Epidermal melanocyte (primary cell): ENCODE measurements at regions not wholly inside any gene's neighbourhood (a gene's known extent, or its start where the extent isn't known, plus 50 kb on each side); places are given as distances from the start of the nearest gene placed in this dataset.

ENCODE experiments used
- DNase-seq: peaks from one replicate; pipeline ENCODE4 v3.0.0; 2011; ENCODE audit warnings: low spot score; ENCODE audit not compliant: insufficient read length

DNA sequence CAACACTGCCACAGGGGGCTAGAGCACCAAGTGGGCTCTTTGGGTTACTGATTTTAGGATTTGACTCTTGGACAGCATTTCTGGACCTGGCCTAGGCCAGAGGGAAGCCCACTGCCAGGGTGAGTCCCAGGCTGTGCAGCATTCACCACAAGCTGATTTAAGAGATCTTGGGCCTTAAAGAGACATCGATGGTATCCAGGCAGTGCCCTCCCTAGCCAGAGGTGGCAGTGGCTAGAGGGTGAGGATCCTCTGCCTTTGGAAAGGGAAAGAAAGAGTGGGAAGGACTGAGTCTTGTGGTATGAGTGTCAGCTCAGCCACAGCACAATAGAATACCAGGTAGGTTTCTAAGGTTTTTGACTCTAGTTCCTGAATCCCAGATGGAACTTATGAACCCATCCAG, 613.9 kb downstream of the FAT4 start:
- no peak for DNase-seq

DNA sequence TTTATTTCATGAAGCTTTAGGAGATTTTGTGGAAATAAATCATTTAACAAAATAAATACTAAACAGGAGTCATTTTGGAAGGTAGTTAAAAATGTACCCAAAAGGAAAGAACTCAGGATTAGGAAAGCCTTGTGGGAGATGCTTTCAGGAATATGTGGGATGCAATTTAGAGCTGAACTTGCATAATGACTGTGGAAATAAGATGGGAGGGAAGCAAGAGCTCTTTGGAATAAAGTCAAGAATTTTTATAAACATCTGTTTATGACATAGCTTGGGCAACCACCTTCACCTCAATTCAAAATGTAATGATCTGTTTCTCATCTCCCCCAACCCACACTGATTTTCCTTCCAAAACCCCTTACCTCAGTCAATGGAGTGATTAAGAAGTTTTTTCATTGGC, 623.8 kb downstream of the FAT4 start:
- DNase-seq: peak; percentile 18

DNA sequence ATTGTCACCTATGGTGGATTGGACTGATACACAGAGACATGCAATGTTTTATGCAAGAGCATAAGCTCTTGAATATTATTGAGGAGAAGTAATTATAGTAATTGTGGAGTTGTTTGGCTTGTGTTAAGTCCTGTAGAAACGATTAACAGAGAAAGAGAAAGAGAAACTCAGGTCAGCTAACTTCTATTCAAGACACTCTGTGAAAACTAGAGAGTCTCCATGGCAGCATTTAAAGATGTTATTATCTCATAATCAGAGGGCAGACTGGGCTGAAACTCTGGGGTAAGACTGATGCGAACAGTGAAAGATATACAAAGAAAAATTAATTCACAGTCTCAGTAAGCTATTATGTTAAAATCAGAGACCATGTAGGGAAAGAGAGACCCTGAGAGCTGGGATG, 625.7 kb downstream of the FAT4 start:
- no peak for DNase-seq

DNA sequence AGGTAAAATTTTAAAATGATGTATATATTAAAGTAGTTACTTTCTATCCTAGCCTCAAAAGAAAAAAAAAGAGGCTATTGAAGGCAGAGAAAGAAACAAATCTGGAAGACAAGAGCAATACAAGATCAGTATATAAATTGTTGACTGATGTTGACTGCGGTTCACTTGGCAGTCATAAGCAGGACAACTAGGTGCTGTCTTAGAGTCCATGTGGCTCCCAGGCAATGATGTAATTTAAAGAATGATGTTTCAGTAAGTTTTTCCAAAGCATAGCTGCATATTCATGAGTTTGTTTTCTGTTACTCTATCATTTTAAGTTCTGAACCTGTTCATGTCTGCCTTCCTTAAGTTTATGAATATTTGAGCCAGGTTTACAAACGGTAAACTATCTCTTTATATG, 630.2 kb downstream of the FAT4 start:
- no peak for DNase-seq

DNA sequence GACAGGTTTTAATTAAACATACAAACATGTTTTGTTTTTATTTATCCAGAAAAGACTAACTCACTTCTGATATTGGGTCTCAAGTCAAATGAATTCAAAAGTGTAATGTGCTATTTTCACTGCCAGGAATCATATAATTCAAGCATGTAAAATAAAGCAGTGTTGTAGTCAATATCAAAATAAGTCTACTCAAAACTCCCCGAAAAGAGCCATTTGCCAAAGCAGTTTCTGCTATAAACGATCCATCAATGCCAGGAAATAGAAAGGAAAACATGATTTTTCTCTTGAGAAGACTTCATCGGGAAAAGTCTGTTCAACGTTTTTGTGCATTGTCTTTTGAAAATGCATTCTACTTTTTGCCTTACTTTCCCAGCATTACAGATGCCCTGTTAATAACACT, 633.3 kb downstream of the FAT4 start:
- no peak for DNase-seq

DNA sequence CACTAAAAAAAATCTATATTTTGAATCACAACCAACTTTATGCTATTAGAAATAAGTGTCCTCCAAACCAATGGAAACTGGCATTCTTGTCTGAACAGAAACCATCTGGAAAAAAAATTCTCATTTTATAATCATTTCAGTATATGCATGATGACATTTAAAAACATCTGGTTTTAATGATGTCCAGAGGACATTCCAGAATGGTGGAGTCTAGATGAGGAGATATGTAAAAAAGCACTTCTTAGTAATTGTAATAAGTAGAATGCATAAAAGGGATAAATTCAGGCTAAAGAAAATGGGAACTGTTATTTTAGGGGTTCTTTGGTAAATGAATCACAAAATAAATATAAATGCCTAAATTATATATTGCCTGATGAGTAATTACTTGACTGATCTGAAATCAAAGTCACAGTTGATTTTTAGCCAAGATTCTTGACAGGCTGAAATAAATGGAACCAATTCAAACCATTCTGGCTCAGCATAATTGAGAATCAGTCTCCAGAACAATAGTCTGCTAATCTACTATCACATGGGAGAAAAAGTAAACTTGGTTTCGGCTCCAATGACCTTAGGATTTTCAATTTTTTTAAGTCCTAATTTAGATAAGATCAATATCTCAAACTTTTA, 636.6 kb downstream of the FAT4 start:
- peak; percentile 19 for DNase-seq

DNA sequence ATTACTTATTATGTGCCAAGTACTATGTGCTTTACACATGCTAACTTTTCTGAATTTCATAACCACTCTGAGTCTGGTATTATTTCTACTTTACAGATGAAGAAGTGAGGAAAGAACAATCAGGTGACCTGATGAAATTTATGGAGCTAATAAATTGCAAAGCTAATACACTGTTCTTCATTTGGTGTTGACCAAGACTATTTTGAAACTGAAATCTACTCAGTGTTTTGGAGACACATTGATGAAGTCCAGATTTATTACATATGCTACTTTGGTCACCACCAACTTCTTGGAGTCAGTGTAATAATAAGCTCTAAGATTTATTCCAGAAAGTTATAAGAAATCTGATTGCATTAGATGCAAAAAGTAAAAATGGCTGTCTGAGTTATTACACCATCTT, 637.9 kb downstream of the FAT4 start:
- DNase-seq: no peak

DNA sequence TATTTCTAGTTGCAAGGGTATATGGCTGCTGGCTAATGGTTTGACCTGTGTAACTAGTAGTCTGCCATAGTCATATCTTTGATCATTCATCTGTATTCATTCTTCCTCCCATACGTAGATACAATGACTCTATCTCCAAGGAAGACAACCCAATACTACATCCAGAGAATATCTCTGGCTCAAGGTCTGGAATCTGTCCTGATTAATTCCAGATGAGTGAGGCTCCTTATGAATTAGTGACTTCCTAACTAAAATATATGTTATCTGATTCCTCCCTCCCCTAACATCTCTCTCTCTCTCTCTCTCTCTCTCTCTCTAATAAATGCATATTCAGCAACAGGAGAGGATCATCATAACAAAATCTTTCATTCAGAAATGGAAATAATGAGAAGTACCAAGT, 641.5 kb downstream of the FAT4 start:
- no peak for DNase-seq

DNA sequence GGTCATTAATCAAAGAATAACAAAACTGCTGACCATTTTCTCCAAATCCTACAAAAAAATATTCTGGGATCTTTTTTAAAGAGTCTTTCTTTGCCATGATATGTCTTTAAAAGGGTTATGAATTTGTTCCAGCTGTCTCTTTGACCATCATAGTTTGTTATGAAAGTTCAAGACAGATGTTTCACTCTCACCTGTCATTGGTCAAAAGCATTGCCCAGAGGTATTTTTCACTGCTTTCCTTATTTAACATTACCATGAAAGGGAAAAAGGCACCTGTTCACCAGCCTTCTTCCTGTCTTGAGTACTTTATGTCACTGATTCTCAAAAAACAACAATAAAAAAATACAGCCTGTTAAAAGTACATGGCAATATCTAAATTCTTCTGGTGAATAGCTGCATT, 643.8 kb downstream of the FAT4 start:
- DNase-seq: no peak

DNA sequence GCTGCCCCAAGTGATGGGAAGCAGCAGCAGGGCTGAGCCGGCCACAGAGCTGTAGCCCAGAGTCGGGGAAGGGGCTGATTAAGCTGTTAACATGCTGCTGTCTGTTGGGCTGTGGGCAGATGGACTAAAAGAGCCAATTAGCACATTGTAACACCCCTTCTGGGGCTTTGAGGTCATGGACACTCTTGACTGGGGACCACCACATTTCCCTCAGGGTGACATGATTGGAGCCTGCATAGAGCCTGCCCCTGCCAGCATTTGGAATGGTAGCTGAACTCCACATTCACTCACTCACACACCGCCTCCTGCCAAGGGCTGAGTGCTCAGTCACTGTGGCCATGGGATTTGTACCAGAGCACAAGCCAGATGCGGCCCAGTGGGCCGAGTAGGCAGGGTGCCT, 646.9 kb downstream of the FAT4 start:
- DNase-seq: no peak

DNA sequence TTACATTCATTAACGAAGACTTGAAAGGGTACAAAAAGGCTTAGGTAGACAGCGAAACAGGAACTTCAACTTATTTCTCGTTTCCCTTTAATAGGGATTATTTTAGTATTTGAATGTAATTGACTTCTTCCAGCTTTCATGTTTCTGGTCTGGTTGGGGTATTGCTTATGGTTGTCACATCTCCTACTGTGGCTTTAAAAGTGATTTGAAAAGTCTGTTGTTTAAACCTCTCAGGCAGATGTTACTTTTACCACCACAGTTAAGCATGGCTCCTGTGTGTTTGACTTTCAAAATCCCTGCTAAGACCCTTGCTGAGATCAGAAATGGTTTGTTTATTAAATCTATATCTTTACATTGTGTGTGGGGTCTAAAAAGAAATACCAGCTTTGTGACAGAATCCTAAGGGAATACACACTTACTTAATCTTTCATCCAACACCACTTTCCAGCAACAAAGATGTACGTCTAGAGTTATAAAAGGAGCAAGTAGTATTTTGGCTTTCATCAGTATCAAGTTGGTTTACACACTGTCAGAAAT, 661.2 kb downstream of the FAT4 start:
- DNase-seq: no peak

DNA sequence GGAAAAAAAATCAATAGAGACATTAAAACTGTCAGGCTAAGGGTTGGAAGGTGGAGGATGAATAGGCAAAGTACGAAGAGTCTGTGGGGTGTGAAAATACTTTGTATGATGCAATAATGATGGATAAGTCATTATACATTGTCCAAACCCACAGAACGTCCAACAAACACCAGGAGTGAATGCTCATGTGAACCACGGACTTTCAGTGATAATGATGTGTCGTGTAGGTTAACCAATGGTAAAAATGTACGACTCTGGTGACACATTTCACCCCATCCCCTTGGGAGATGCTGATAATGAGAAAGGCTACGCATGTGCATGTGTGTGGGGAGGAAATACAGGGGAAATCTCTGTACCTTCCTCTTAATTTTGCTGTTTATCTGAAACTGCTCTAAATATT, 665.2 kb downstream of the FAT4 start:
- no peak for DNase-seq

DNA sequence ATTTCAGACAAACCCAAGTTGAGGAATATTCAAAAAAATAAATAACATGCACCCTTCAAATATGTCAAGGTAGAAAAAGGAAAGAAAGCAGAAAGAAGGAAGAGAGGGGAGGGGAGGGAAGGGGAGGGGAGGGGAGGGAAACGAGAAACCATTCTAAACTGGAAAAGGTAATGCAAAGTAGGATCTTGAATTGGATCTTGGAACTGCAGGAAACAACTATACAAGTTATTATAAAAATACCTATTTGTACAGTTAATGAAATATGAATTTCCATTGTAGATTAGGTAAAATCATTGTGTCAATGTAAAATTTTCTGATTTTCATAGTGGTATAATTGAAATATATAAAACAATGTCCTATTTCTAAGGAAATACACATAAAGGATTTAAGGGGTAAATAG, 668.4 kb downstream of the FAT4 start:
- DNase-seq: no peak

DNA sequence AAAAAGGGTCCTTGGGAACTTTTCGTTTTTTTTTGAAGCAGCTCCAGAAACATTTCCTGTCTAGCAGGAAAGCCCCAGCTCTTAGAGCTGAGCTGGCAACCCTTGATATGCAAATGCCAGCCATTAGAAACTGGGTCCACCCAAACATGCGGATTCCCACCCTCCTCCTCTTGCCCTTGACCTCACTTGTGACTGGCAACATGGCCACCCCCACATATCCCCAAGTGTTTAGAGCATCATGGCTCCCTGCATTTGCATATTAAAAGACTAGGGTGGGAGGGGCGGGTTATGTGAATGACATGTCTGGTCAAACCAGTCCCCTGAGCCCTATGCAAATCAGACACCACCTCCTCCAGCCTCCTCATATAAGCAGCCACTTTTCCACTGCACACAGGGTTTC, 671.1 kb downstream of the FAT4 start:
- no peak for DNase-seq

DNA sequence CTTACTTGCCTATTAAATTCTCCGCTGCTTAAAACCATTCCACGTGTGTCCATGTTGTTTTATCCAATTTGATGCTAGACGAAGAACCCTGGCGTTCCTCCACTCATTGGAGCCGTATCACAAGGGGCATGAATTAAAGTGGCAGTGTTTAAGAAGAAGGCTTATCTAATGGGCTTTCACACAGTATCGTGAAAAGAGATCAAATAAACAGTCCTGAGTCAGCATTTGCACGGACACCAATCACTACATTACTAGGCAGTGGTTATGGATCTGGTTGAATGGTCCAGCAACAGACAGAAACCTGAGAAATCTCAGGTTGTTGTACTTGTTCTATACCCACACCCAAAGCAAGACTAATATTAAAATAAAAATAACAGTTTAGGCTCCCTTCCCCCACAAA, 671.6 kb downstream of the FAT4 start:
- no peak for DNase-seq

DNA sequence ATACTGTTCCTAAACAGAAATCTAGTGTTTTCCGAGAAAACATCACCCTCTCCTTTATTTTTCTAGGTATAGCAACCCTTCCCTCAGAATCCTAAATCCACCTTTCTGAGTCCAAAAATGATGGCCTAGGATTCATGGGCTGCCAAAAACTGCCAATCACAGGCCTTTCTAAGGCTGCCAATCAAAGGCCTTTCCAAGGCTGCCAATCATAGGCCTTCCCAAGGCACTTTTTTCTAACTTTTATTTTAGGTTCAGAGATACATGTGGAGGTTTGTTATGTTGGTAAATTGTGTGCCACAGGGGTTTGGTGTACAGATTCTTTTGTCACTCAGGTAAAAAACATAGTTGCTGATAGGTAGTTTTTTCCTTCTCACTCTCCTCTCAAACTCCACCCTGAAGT, 673.7 kb downstream of the FAT4 start:
- no peak for DNase-seq

DNA sequence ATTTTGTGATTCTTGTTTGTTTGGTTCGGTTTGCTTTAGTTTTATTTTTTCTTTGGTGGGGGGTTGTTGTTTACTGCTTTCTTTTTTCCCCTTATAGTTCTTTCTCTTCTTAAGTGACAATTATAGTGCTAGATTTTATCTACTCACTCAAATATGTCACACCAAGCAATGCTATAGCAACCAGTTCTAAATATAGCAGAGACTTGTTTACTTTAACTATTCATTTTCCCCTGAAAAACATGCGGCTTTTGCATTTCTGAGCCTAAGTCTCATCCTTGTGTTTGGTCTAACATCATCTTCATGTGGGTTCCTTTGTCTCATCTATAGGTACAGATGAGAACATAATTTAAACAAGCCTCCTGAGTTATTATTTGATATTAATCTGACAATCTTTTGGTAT, 676.6 kb downstream of the FAT4 start:
- DNase-seq: no peak

DNA sequence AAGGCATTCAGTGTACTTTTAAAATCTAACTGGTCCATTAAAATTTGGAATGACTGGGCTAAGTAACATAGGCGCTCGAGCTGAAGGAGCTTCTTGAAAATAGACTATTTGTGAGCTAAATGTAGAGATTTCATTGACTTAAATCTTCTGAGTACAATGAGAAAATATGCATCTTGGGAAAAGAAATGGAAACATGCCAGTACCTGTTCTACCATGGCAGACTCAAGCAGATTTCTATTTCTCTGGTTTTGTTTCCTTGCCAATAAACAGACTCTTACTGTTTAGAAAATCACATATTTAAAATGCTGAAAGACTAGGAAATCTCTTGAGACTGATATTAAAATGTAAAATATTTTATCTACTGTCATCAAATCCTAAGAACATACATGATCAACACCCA, 678.1 kb downstream of the FAT4 start:
- DNase-seq: no peak

DNA sequence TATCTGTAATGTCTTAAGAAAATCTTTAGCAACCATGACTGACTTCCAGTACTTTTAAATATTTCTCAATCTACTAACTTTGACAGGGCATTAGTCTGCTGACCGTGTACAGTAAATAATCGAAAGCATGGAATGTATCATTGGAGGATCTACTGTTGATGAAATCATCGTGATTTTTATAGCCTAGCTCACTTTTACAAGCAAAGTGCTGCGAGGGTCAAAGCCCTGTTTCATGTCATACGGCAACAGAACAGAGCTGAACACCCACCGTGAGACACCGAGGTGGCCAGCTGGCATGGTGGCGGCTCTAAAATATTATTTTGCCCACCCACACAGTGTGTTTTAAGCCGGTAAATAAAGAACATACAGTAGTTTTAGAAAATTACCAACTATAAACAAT, 679.3 kb downstream of the FAT4 start:
- no peak for DNase-seq

DNA sequence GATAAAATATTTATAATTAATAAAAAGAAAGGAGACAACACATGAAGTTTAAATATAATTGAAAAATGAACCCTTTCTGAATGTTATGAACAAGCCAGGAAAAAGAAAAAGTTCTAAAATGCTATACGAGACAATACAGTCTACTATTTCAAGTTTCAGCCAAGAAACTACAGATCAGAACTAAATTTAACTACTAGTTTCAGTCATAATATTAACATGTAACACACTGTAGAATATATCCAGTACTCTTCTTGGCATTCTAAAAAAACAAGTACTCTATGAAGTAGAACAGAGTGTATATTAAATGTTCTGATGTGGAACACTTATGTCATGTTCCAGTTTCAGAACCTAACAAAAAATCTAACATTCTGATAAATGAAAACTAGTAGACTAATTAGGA, 679.7 kb downstream of the FAT4 start:
- no peak for DNase-seq

DNA sequence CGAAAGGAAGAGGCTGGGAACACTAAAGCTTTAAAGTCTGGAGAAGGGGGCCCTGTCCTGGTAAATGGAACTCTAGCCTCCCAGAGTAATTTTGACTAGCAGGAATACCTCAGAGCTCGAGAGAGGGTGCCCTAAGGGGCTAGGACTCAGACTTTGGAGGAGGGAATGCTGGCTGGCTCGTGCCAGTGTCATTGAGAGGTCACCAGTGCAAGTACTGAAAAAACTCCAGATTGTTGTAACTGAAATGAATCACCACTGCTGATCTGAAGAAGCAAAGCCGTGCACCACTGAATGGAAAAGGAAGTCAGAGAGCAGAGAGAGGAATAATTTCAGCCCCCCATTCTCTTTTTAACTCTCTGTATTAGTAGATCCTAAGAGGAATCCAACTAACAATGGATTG, 690.2 kb downstream of the FAT4 start:
- DNase-seq: no peak

DNA sequence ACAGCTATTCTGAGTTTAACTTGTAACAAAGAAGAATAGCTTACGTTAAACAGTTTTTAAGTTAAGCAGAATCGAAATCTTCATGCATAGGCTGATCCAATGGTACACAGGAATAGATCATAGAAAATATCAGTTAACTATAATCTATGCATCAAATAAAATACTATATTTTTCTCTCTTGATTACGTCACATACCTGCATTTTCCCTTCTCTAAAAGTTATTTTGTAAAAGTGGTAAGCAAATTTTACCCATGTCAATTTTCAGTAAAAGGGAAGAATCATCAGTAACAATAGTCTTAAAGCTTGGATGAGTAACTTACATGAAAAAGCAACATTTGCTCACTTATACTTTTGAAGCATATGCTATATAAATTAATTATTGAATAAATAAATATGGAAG, 692.4 kb downstream of the FAT4 start:
- DNase-seq: no peak

DNA sequence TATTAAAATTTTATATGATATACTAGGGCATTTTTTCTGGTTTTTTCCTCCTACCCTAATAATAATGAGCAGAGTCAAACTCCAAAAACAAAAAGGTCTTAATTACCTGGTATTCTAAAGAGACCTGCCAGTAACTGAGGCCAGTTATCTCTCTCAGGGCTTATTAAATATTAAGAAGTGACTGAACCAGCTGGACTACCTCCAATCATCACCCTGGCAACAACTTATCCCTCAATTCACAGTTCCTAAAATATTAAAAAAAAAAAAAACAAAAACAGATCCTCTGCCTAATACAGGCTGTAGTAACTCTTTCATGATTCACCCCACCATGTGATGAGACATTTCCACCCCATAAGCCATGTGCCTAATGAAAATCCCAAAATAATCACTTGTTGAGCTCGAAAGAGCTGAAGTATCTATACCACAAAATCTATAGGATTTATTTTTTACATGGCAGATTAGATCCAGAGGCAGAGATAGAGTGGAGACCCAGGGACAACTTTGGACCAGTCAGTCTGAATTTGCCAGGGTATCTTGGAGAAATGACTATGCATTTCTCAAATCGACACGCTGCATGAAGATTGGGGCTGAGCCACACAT, 698.0 kb downstream of the FAT4 start:
- no peak for DNase-seq

DNA sequence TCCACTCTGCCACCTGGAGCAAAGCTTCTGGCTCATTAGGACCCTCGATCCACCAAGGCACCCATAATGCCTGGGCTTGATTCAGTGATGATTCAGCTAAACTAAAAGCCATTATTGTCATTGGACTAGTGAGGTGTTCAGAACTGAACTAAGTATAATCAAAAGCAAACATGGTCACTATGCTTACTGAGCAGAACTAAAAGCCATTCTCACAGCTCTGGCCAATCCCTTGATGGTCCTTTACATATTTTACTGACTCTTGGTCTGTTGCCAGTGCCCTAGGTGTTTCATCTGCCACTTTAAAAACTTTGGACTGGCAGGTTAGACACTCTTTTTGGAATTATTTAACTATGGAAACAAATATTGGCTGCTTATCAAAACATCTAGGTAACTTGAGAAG, 703.5 kb downstream of the FAT4 start:
- DNase-seq: no peak
